ELR (cell line): ENCODE measurements at regions not wholly inside any gene's neighbourhood (a gene's known extent, or its start where the extent isn't known, plus 50 kb on each side); places are given as distances from the start of the nearest gene placed in this dataset.
A peak's percentile ranks its signal among the peaks of the same experiment; 100 is the strongest.

Experiments
- DNase-seq: peaks from one replicate; pipeline ENCODE4 v3.0.0-alpha.2; 2015; ENCODE audit warnings: low read depth

DNA sequence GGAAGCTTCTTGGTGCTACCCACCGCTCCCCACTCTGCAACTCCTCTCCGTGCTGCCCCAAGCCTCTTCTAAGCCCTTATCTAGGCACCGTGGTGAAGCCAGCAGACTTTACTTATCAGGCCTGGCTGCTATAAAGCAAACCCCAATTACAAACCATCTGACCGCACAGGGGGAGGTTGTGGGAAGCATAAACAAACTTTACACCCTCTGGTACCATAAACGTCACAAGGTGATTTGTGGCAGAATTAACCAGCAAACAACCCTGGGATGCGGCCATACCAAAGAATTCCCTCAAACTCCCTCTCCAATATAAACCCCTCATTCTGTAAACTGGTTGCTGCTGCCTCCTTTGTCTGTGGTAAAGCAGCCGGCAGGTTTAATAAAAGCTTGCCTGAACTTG lies 55.2 kb downstream of the MAGEC2 start:
- DNase-seq = no peak

DNA sequence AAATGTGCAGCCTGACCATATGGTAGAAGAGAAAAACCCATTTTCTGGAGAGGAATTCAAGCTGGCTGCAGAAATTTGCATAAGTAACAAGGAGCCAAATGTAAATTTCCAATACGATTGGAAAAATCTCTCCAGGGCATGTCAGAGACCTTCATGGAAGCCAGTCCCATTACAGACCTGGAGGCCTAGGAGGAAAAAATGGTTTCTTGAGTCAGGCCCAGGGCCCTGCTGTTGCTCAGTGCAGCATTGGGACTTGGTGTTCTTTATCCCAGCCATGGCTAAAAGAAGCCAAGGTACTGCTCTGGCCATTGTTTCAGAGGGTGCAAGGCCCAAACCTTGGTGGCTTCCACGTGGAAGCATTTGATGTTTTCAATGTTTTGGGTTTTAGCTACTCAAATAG lies 70.6 kb downstream of the MAGEC2 start:
- no peak for DNase-seq

DNA sequence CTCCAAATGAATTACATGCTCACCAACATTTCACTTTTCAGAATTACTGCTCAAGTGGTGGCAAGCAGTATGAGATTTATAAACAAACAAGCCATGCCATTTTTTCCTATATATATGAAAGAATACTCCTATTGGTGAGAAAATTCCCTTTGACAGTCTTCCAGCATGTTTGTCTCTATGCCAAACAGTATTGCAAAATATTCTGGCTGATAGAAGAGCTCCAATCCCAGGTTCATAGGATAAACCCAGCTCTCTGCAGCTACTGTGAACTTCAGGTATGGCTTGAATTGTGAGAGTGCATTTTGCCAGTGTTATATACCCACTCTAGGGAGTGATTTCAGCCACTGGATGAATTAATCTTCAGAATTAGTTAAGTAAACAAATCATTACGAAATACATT lies 108.8 kb downstream of the MAGEC2 start:
- DNase-seq = no peak

DNA sequence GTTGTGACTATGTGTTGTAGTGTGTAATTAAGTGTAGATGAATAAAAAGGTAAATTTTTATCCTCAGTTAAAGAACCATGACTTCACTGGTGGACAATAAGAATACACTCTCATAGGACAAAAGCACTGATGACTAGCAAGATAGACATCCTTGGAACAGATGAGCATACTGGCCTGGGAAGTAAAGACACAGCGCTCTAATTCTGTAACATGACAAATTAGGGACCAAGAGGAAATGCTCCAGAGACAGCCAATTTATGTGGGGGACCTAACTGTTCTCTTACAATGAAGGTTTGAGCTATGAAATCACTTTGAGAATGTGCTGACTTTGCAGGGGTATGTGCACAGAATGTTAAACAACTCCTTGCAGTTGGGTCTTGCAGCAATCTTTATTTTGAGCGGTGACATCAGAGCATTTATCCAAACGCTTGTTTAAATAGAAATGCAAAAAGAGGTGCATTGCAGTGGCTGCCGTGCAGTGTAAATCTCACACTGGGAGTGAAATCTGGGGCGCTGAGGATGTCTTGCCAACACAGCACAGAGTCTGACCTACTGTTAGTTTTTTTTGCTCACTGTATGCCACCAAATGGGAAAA lies 109.3 kb downstream of the MAGEC2 start:
- no peak for DNase-seq

DNA sequence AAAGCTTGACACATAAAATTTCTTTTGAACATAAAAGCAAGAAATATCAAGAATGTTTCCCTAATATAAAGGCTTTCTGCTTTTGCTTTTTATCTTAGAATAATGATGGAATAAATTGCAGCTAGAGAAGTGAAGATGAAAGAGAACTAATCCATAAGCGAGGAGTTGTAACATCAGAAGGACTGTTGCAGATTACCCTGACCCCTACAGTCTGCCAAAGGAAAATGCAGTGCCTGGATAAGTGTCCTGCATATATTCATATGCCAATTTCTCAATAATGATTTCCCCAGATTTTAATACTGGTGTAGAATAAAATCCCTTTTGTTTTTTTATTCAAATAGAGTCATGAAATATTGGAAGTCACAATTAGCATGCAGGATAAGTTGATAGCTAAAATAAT lies 115.9 kb downstream of the MAGEC2 start:
- peak; percentile 40 for DNase-seq

DNA sequence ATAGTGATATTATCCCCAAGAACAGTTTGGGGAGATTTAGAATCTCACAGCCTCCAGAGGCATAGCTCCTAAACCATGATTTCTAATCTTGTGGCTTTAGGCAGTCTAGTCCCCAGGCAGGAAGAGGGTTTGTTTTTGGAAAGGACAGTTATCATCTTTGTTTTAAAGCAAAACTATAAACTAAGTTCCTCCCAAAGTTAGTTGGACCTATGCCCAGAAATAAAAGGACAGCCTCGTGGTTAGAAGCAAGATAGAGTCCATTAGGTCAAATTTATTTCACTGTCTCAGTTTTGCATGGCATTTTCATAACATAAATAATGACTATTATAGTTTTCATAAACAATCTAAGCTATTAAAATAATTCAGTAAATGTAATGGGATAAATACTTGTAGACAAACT lies 120.5 kb downstream of the MAGEC2 start:
- no peak for DNase-seq

DNA sequence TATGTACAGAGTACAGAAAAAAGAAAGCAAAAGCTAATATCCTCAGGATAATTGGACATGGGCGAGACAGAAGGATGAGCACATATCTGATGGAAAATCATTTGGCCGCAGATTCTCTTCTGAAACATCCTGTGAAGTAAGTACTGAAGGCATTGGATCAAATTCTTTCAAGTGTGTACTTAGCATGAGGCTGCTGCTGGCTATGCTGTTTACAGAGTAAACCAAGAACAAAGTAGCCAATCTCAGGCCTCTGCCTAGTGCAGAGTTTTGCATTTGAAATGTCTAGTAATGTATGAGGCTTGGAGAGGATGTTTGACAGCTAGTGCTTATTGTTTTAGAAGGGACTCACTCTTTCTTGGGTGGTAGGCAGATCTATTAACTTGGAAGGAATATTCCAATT lies 128.5 kb downstream of the MAGEC2 start:
- DNase-seq = no peak

DNA sequence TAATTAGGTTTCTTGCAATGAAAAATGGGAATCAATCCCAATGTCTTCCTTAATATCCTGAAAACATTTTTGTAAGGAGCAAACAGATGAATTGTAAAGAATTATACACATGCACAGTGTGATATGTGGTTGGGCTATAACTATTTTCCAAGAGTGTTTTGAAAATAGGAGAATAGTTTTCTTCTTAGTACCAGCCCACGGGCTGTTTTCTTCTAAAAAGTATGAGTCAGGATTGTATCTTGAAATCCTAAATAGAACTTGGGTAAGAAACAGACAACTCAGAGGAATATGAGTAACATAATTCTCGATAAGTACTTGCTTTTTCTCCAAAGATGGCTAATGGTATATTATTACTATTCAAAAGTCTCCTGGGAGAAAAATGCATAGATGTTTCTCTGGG lies 136.7 kb downstream of the MAGEC2 start:
- peak; percentile 10 for DNase-seq

DNA sequence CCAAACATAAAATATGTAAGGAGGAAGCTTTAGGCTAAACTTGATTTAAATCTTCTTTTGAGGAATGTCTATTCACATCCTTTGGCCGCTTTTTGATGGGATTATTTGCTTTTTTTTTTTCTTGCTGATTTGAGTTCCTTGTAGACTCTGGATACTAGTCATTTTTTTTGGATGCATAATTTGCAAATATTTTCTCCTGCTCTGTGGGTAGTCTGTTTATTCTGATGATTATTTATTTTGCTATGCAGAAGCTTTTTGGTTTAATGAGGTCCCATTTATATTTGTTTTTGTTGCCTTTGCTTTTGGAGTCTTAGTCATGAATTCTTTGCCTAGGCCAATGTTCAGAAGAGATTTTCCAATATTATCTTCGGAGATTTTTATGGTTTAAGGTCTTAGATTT lies 144.9 kb downstream of the MAGEC2 start:
- DNase-seq = no peak

DNA sequence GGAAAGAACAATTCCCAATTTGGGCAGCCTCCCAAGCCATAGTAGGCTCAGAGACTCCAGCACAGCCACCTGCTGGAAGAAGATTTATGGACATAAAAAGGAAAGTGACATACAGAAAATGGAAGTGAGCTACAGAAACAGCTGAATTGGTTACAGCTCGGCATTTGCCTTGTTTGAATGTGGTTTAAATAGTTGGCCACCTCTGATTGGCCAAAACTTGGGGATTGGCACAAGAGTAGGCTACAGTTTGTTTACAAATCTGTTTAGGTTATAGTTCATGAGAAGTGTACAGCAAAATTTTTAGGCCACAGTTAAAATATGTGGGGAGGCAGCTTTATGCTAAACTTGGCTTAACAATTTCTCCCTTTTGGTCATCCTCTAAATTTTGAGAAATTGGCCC lies 150.4 kb downstream of the MAGEC1 start:
- DNase-seq = no peak

DNA sequence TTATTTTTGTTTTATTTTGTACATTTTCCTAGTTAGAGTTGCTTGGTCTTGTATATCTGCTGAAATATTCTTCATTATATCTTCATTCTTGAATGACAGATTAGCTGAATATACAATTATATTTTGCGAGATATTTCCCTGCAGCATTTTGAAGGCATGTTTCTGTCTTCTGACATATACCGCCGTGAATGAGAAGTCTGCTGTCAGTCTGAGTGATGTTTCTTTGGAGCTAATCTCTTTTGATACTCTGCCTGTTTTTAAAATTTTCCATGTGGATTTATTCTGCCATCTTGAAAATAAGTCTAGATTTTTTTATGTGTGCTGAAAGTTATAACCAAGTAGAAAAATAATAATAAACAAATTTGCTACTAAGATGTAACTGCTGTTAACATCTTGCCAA lies 148.5 kb downstream of the MAGEC1 start:
- no peak for DNase-seq

DNA sequence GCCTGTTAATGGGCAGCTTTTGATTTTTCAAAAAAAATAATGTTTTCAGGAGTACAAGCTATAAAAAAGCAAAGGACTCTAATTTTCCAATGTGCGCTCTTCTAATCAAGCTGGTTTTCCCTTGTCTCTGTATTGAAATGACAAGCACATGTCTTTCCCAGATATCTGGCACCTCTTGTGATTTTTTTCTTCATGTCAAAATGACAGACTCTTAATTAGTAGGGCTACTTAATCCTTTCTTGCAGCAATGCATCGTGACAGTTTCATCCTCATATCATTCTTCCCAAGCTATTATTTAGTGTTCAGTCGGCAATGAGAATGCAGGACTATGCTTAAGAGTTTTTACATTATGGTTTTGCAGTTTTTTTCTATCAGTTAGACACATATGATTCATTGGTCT lies 139.5 kb downstream of the MAGEC1 start:
- no peak for DNase-seq

DNA sequence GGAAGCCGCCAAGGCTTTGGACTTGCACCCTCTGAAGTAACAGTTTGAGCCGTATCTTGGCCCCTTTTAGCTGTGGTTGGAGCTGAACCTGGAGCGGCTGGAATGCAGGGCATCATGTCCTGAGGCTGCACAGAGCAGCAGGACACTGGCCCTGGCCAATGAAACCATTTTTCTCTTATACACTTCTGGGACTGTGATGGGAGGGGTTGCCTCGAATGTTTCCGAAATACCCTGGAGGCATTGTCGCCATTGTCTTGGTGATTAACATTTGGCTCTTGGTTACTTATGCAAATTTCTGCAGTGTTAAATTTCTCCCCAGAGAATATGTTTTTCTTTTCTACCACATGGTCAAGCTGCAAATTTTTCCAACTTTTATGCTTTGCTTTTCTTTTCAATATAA lies 137.2 kb downstream of the MAGEC1 start:
- DNase-seq = no peak

DNA sequence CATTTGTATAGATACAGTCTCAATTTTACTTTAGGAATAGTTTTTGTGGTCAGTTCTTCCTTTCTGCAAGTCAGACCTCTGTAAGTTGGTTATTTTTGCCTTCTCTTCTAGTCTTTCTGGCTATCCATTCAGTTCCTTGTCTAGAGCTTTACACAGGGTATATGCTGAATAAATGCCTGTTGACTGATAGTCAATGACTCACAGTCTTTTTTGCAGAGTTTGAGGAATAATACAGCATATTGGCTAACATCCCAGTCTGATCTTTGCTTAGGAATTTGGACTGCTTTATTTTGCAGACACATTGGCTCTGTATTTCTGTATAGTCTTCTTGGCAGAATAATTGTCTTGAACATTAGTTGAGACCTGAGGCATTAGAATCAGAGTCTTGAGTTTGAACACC lies 132.4 kb downstream of the MAGEC1 start:
- DNase-seq = peak; percentile 28

DNA sequence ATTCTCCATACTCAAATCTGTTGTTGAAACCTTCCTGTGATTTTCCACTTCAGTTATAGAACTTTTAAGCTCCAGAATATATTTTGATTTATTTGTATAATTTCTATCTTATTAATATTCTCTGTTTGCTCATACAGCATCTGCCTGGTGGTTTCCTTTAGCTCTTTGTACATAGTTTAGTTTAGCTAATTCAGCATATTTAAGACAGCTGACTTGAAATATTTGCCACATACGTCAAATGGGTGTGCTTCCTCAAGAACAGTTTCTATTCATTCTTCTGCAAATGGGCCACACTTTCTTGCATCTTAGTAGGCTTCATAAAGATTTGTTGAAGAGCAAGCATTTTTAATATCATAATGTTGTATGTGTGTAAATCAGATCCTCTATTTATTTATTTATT lies 101.8 kb downstream of the MAGEC1 start:
- DNase-seq = no peak

DNA sequence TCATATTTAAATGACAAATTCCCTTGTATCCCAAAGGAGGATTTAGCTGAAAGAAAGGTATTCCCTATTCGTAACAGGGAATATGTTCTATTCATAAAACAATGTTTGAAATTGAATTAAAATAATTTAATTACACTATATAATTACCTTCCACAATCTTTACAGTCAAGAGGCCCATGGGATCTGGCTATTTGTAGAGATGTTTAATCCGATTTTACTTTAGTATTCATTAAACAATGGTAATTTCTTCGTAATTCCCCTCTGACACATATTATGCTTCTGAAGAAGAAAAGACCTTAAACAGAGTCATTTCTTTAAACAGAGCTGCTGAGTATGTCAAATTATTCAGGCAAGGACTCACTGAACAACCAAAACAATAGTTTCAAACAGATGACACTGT lies 98.8 kb downstream of the MAGEC1 start:
- DNase-seq = no peak

DNA sequence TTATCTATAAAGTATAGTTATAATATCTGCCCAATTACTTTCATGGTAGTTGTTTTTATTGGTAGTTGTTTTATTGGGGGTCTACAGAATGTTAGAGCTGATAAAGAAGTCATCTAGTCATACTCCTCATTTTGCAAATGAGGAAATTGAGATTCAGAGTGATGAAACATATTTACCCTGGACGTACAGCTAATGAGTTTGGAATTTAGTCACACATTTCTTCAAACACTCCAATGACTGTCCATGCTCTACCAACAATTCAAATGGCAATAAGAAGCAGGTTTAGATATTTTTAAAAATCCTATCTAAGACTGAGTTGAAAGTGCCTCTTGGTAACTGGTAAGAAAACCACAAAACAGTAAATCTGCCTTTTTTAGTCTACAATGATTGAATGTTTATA lies 98.2 kb downstream of the MAGEC1 start:
- DNase-seq = peak; percentile 3

DNA sequence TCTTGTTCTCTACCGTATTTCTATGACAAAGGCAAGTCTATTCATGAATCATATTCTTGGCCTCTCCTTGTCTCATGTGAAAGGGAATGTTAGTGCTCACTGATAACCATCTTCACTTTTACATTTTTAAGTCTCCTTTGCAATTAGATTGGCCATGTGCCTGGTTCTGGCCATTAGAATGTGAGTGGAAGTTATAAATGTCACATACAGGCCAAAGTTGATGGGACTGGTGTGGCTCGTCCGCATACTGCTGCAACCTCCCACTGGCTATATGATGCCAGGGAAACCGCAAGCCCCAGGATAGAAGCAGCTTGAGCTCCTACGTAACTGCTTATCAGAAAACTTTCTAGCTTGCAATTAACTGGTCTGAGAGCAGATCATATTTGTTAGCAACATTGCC lies 86.1 kb downstream of the MAGEC1 start:
- DNase-seq = peak; percentile 28

DNA sequence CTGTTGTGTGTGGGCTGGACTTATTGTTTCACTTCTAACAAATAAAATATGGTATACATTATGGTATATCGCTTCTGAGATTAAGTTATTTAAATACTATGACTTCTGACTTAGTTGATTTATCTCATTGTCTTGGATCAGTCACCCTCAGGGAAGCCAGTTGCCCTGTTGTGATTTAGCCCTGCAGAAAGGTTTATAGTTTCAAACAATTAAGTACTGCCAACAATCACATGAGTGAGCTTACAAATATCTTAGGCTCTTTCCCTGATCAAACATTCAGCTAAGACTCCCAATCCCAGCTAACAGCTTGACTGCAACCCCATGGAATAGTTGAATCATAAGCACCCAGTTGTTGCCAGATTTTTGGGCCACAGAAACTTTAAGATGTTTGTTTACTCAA lies 85.4 kb downstream of the MAGEC1 start:
- no peak for DNase-seq

DNA sequence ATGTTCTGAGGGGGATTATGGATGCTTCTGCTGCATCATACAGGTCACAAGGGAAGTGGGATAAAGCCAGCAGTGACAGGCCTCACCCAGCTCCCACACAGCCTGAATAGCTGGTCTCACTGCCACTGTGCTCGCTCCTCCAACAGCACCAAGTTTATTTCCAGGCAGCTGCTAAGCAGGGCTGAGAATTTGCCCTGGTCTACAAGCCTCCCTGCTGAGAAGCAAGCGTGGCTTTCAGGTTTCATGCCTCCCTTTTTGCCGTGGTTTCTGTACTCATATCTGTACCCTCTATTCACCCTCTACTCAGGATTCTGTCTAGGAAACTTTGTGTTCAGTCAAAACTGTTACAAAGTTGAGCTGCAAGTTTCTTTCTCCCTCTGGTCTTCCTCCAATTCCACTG lies 78.6 kb downstream of the MAGEC1 start:
- DNase-seq = no peak

DNA sequence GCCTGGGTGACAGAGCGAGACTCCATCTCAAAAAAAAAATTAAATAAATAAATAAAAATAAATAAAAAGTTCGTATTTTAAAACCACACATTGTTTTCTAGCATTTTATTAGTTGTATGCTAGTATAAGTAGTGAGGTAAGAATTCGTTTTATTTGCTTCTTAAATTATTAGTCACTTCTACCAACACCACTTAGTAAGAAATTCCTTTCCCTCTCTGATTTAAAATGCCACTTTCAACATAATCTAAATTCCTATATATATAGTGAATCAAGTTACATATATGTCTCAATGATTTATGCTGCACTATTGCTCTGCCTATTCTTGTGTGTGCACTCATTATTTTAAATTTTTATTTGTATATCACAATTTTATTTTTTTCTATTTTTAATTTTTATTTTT lies 72.1 kb downstream of the MAGEC1 start:
- DNase-seq = no peak

DNA sequence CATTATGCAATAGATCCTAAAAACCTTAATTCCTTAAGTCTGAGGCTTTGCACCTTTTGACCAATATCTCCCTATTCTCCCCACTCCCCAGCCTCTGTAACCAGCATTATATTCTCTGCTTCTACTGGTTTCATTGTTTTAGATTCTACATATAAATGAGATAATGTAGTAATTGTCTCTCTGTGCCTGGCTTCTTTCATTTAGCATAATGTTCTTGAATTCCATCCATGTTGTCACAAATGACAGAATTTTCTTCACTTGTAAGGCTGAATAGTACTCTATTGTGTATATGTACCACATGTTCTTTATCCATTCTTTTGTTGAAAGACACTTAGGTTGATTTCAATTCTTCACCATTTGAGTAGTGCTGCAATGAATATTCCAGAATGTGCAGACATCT lies 66.0 kb downstream of the MAGEC1 start:
- DNase-seq = no peak

DNA sequence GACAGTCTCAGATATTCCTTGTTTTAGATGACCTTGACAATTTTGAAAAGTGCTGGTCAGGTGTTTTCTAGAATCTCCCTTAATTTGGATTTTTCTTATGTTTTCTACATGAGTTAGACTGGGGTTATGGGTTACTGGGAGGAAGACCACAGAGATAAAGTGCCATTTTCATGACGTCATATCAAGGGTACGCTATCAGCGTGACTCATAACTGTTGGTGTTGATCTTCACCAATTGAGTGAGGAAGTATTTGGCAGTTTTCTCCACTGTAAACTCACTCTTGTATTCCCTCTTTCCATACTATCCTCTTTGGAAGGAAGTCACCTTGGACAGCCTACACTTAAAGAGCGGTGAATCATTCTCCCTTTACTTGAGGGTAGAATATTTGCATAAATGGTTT lies 56.9 kb downstream of the MAGEC1 start:
- DNase-seq = no peak
